Endothelial cell of umbilical vein (primary cell): ENCODE measurements at regions not wholly inside any gene's neighbourhood (a gene's known extent, or its start where the extent isn't known, plus 50 kb on each side); places are given as distances from the start of the nearest gene placed in this dataset.

Source experiments
- BruUV-seq: library from RNA; stranded (reverse); fragments of 400-500 nt; replicated peaks from 2 replicates; lab custom pipeline; 2021; lab: Mats Ljungman, UMichigan
- CTCF ChIA-PET: fragments of 300-600, 350-600 bp; sonication (Branson Sonifier 250); formaldehyde crosslinking; loops from one replicate; lab custom pipeline; 2021; ENCODE audit warnings: antibody characterized with exemption, inconsistent platforms; lab: Charles Lee
- POLR2A ChIA-PET: fragments of 300-600, 350-600 bp; sonication (Branson Sonifier 250); formaldehyde crosslinking; loops from one replicate; lab custom pipeline; 2021; ENCODE audit warnings: antibody characterized with exemption, inconsistent platforms; lab: Charles Lee
- DNase-seq: peaks from one replicate; pipeline ENCODE4 v3.0.0-alpha.2; 2011; ENCODE audit warnings: low read depth, low spot score
- FAIRE-seq: peaks from 2 replicates; lab custom pipeline; 2011; peaks lifted over from hg19 to GRCh38; lab: Jason Lieb, UNC
- H2AFZ ChIP-seq: 2 replicates; pipeline ENCODE4 v1.6.0; 2012; ENCODE audit warnings: low read depth, low read length, control low read depth, inconsistent platforms
- H3K27ac ChIP-seq: 2 replicates; pipeline ENCODE4 v1.5.1; 2011; ENCODE audit warnings: low read depth, mild to moderate bottlenecking, control low read depth, low read length, moderate library complexity; ENCODE audit not compliant: insufficient read depth
- H3K27me3 ChIP-seq, 2 experiments: 2 replicates each; pipeline versions ENCODE4 v1.6.0 to v1.6.1; 2011; ENCODE audit warnings: low read length in 2 of 2, mixed read lengths in 1 of 2; ENCODE audit not compliant: control insufficient read depth in 2 of 2, insufficient read depth in 2 of 2
- H3K36me3 ChIP-seq, 2 experiments: 2 replicates in 1 of 2; 3 replicates in 1 of 2; pipeline ENCODE4 v1.5.1; 2011; ENCODE audit warnings: low read length in 2 of 2, mild to moderate bottlenecking in 1 of 2, moderate library complexity in 1 of 2; ENCODE audit not compliant: control insufficient read depth in 2 of 2, insufficient read depth in 2 of 2; ENCODE audit errors: extremely low read depth in 1 of 2
- H3K4me1 ChIP-seq: 3 replicates; pipeline ENCODE4 v1.5.1; 2011; ENCODE audit warnings: mild to moderate bottlenecking, low read length; ENCODE audit not compliant: control insufficient read depth, insufficient read depth; ENCODE audit errors: extremely low read depth
- H3K4me2 ChIP-seq: 2 replicates; pipeline ENCODE4 v1.6.1; 2011; ENCODE audit warnings: low read length, control low read depth, mixed read lengths; ENCODE audit not compliant: insufficient read depth
- H3K4me3 ChIP-seq, 3 experiments: fragments of 200-600 bp in 1 of 3; sonication (generic), shearing (Covaris generic) in 1 of 3; replicated peaks in 1 of 3; 2 replicates each; pipeline ENCODE4 v1.5.1; 2011 to 2016; ENCODE audit warnings: control low read depth in 3 of 3, low read length in 3 of 3, mild to moderate bottlenecking in 2 of 3, inconsistent platforms in 1 of 3, low read depth in 1 of 3, moderate library complexity in 1 of 3; ENCODE audit not compliant: insufficient read depth in 1 of 3
- H3K79me2 ChIP-seq: 2 replicates; pipeline ENCODE4 v1.6.0; 2012; ENCODE audit warnings: low read length, inconsistent platforms; ENCODE audit not compliant: control insufficient read depth, insufficient read depth
- H3K9ac ChIP-seq: replicated peaks from 2 replicates; pipeline ENCODE3; 2011; ENCODE audit warnings: low read length, control low read depth; ENCODE audit not compliant: insufficient read depth; ENCODE audit errors: extremely low read depth
- H3K9me1 ChIP-seq: replicated peaks from 3 replicates; pipeline ENCODE4 v1.6.0; 2011; ENCODE audit warnings: mild to moderate bottlenecking, low read length; ENCODE audit not compliant: control insufficient read depth, insufficient read depth; ENCODE audit errors: extremely low read depth
- H3K9me3 ChIP-seq: replicated peaks from 2 replicates; pipeline ENCODE4 v1.5.1; 2012; ENCODE audit warnings: low read length, inconsistent platforms; ENCODE audit not compliant: control insufficient read depth, insufficient read depth
- H4K20me1 ChIP-seq: replicated peaks from 2 replicates; pipeline ENCODE3; 2011; ENCODE audit warnings: mild to moderate bottlenecking, low read length; ENCODE audit not compliant: control insufficient read depth, insufficient read depth; ENCODE audit errors: extremely low read depth
- CTCF ChIP-seq, 2 donors: IDR thresholded peaks; 1 replicate in 1 of 2; 2 replicates in 1 of 2; pipeline ENCODE4 v1.5.1; 2011; ENCODE audit warnings: low read length in 2 of 2, mild to moderate bottlenecking in 2 of 2, moderate library complexity in 2 of 2, control low read depth in 1 of 2, inconsistent platforms in 1 of 2, low read depth in 1 of 2; ENCODE audit not compliant: insufficient read depth in 1 of 2; ENCODE audit errors: extremely low read depth in 1 of 2
- EZH2 ChIP-seq: IDR thresholded peaks from 2 replicates; pipeline ENCODE4 v1.6.1; 2012; ENCODE audit warnings: borderline replicate concordance, low read depth, mild to moderate bottlenecking, moderate library complexity, low read length, inconsistent platforms; ENCODE audit not compliant: severe bottlenecking
- FOS ChIP-seq: IDR thresholded peaks from 2 replicates; pipeline ENCODE4 v1.6.1; 2011; ENCODE audit warnings: mild to moderate bottlenecking, low read length, moderate library complexity, borderline replicate concordance; ENCODE audit not compliant: insufficient read depth
- GATA2 ChIP-seq: IDR thresholded peaks from 2 replicates; pipeline ENCODE4 v1.7.0; 2011; ENCODE audit warnings: low read depth, mild to moderate bottlenecking, moderate library complexity, mixed read lengths, low read length; ENCODE audit not compliant: insufficient read length, insufficient read depth
- JUN ChIP-seq: IDR thresholded peaks from 2 replicates; pipeline ENCODE4 v1.6.1; 2011; ENCODE audit warnings: borderline replicate concordance, low read depth; ENCODE audit not compliant: insufficient read length, insufficient read depth
- MAX ChIP-seq: IDR thresholded peaks from 2 replicates; pipeline ENCODE4 v1.6.1; 2011; ENCODE audit not compliant: insufficient read depth, insufficient read length
- MYC ChIP-seq: IDR thresholded peaks from one replicate; pipeline ENCODE4 v1.6.1; 2011; ENCODE audit warnings: mild to moderate bottlenecking, low read depth, low read length
- POLR2A ChIP-seq: IDR thresholded peaks from 2 replicates; pipeline ENCODE4 v1.6.1; 2012; ENCODE audit warnings: low read depth, mild to moderate bottlenecking, control low read depth, low read length
- POLR2AphosphoS5 ChIP-seq: IDR thresholded peaks from 2 replicates; pipeline ENCODE4 v1.6.1; 2012; ENCODE audit warnings: low read depth, mild to moderate bottlenecking, control low read depth, low read length, moderate library complexity; ENCODE audit not compliant: insufficient read depth
- dilution Hi-C: fragments of 300-500 bp; cut with MboI; formaldehyde crosslinking; loops from one replicate; pipeline ENCODE4 v1.15.0; 2019; ENCODE audit warnings: low sequenced_read_pairs; ENCODE audit not compliant: extremely low pct_ligation_motif_present
- intact Hi-C: fragments of 100-400 bp; cut with micrococcal nuclease; formaldehyde crosslinking; loops from one replicate; pipeline ENCODE4 v1.10.0; 2022

GRCh38 chr3:154893813-154894212 is 186.3 kb upstream of the MME start:
- no peaks in the 10 kb centered on the region for H3K79me2 ChIP-seq
- no TSS peak for BruUV-seq
- H3K9me3 ChIP-seq: no peaks in the 10 kb centered on the region
- no peak for TF ChIP-seq CTCF (IDR thresholded peaks at IDR 0.05; ENCODE audit: extremely low read depth in 1 of 2, insufficient read depth in 1 of 2, low read depth in 1 of 2, low read length in 2 of 2)
- TF ChIP-seq EZH2: no peak
- TF ChIP-seq MYC: no peak
- no peak for TF ChIP-seq GATA2
- no peak for TF ChIP-seq FOS
- TF ChIP-seq POLR2AphosphoS5: no peak
- TF ChIP-seq JUN: no peak
- no peak for TF ChIP-seq POLR2A
- no peak for TF ChIP-seq MAX
- POLR2A ChIA-PET: no interaction called here
- dilution Hi-C loops (no loop called here), intact Hi-C loops (no loop called here)
- H3K27ac ChIP-seq: no peak overlapping the region
- H3K9me1 ChIP-seq: no peaks in the 10 kb centered on the region
- FAIRE-seq: no peak
- H3K4me1 ChIP-seq: no peaks in the 10 kb centered on the region
- no peaks in the 10 kb centered on the region for H4K20me1 ChIP-seq
- CTCF ChIA-PET: no interaction called here
- no peak for DNase-seq
- no peak overlapping the region for H2AFZ ChIP-seq
- no peak overlapping the region for H3K9ac ChIP-seq
- no peaks in the 10 kb centered on the region for H3K27me3 ChIP-seq
- H3K4me2 ChIP-seq: no peak overlapping the region
- no peaks in the 10 kb centered on the region for H3K36me3 ChIP-seq
- no peak overlapping the region for H3K4me3 ChIP-seq
